HepG2 (cell line): ENCODE measurements at regions not wholly inside any gene's neighbourhood (a gene's known extent, or its start where the extent isn't known, plus 50 kb on each side); places are given as distances from the start of the nearest gene placed in this dataset.

ENCODE experiments used
- ARNTL ChIP-seq: sonication (generic); formaldehyde crosslinking; IDR thresholded peaks from 2 replicates; pipeline ENCODE4 v1.4.0; 2020; ENCODE audit warnings: mild to moderate bottlenecking, missing genetic modification reagents
- CTCF ChIP-seq: sonication (generic); formaldehyde crosslinking; IDR thresholded peaks from 2 replicates; pipeline ENCODE4 v1.5.0; 2020; ENCODE audit warnings: mild to moderate bottlenecking, missing genetic modification reagents, moderate library complexity
- EP300 ChIP-seq, 3 experiments: sonication (generic) in 1 of 3; formaldehyde crosslinking in 1 of 3; IDR thresholded peaks; 2 replicates each; pipeline versions ENCODE4 v1.5.1 to v1.6.1; 2011 to 2020; ENCODE audit warnings: low read depth in 2 of 3, low read length in 2 of 3, borderline replicate concordance in 1 of 3, improper control_type of control experiment in 1 of 3, mild to moderate bottlenecking in 1 of 3, missing genetic modification reagents in 1 of 3, moderate library complexity in 1 of 3
- MAFF ChIP-seq: IDR thresholded peaks from 2 replicates; pipeline ENCODE4 v1.6.1; 2011; ENCODE audit warnings: low read depth, low read length, improper control_type of control experiment
- PHF8 ChIP-seq: sonication (generic); formaldehyde crosslinking; IDR thresholded peaks from 2 replicates; pipeline ENCODE4 v1.5.0; 2020; ENCODE audit warnings: missing genetic modification reagents
- SIN3A ChIP-seq: IDR thresholded peaks from 2 replicates; pipeline ENCODE4 v1.6.1; 2011; ENCODE audit warnings: low read depth, mild to moderate bottlenecking, control low read depth, low read length, borderline replicate concordance
- TRIM24 ChIP-seq: sonication (generic); formaldehyde crosslinking; IDR thresholded peaks from 2 replicates; pipeline ENCODE4 v1.8.0; 2022; ENCODE audit warnings: mild to moderate bottlenecking, missing genetic modification reagents
- TF ChIP-seq, protein P1 (sequence below): sonication (generic); formaldehyde crosslinking; IDR thresholded peaks from 2 replicates; pipeline ENCODE4 v1.8.0; 2022; ENCODE audit warnings: missing genetic modification reagents, mild to moderate bottlenecking, borderline replicate concordance

- TF ChIP-seq EP300 (IDR thresholded peaks at IDR 0.05; ENCODE audit: low read depth in 2 of 2, low read length in 2 of 2) = no peak
- no peak for TF ChIP-seq EP300 (CRISPR knock-in tag; IDR thresholded peaks at IDR 0.05; ENCODE audit: borderline replicate concordance)
- TF ChIP-seq SIN3A = no peak
- TF ChIP-seq MAFF = no peak
- no peak for TF ChIP-seq TRIM24 (CRISPR knock-in tag)
- TF ChIP-seq PHF8 (CRISPR knock-in tag) = no peak
- TF ChIP-seq, protein P1, sequence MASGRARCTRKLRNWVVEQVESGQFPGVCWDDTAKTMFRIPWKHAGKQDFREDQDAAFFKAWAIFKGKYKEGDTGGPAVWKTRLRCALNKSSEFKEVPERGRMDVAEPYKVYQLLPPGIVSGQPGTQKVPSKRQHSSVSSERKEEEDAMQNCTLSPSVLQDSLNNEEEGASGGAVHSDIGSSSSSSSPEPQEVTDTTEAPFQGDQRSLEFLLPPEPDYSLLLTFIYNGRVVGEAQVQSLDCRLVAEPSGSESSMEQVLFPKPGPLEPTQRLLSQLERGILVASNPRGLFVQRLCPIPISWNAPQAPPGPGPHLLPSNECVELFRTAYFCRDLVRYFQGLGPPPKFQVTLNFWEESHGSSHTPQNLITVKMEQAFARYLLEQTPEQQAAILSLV (CRISPR knock-in tag) = no peak
- no peak for TF ChIP-seq ARNTL (CRISPR knock-in tag)
- no peak for TF ChIP-seq CTCF (CRISPR knock-in tag)
These were observed 337.9 kb upstream of the NOVA1 start for GRCh38 chr14:26935733-26936132.
